IMR-90 (cell line): ENCODE measurements at regions not wholly inside any gene's neighbourhood (a gene's known extent, or its start where the extent isn't known, plus 50 kb on each side); places are given as distances from the start of the nearest gene placed in this dataset.
A peak's percentile ranks its signal among the peaks of the same experiment; 100 is the strongest.

Experiments used
- ATAC-seq: fragments of 200-7000 bp; cut with Tn5 transposase; 2 replicates; pipeline ENCODE4 v1.9.1; 2020; ENCODE audit warnings: low read depth, mild to moderate bottlenecking, moderate library complexity
- BruUV-seq: library from RNA; stranded (reverse); fragments of 400-500 nt; replicated peaks from 2 replicates; lab custom pipeline; 2021; lab: Mats Ljungman, UMichigan
- CTCF ChIA-PET: fragments of 300-600 bp; formaldehyde crosslinking; extraction: SDS; loops from one replicate; lab custom pipeline; 2021; ENCODE audit warnings: antibody characterized with exemption; lab: Yijun Ruan, JAX
- POLR2A ChIA-PET: fragments of 300-600 bp; sonication (Branson Sonifier 250); formaldehyde crosslinking; loops from one replicate; lab custom pipeline; 2022; ENCODE audit warnings: antibody characterized with exemption; ENCODE audit not compliant: unreplicated experiment; lab: Charles Lee
- DNase-seq: peaks from one replicate; pipeline ENCODE4 v3.0.0; 2013
- H2AFZ ChIP-seq: replicated peaks from 2 replicates; pipeline ENCODE3; 2013; ENCODE audit warnings: low read length, mild to moderate bottlenecking; ENCODE audit not compliant: poor library complexity
- H2AK5ac ChIP-seq: 2 replicates; pipeline ENCODE4 v1.6.1; 2013; ENCODE audit warnings: low read depth, low read length, inconsistent platforms
- H2AK9ac ChIP-seq: replicated peaks from 2 replicates; pipeline ENCODE3; 2013; ENCODE audit warnings: mild to moderate bottlenecking, low read depth, low read length, moderate library complexity; ENCODE audit not compliant: poor library complexity
- H2BK120ac ChIP-seq: 2 replicates; pipeline ENCODE4 v1.6.1; 2013; ENCODE audit warnings: low read depth, low read length, inconsistent platforms
- H2BK15ac ChIP-seq: 3 replicates; pipeline ENCODE4 v1.6.1; 2013; ENCODE audit warnings: low read depth, low read length, inconsistent platforms
- H2BK20ac ChIP-seq: 2 replicates; pipeline ENCODE4 v1.6.1; 2013; ENCODE audit warnings: low read depth, mild to moderate bottlenecking, inconsistent platforms, low read length, moderate library complexity
- H2BK5ac ChIP-seq: 2 replicates; pipeline ENCODE4 v1.6.1; 2013; ENCODE audit warnings: mild to moderate bottlenecking, low read depth, low read length, inconsistent platforms; ENCODE audit not compliant: poor library complexity, severe bottlenecking
- H3K14ac ChIP-seq: replicated peaks from 2 replicates; pipeline ENCODE4 v1.6.1; 2013; ENCODE audit warnings: low read depth, low read length, inconsistent platforms
- H3K18ac ChIP-seq: 2 replicates; pipeline ENCODE4 v1.6.1; 2013; ENCODE audit warnings: low read depth, low read length, control low read depth
- H3K23ac ChIP-seq: 2 replicates; pipeline ENCODE4 v1.6.1; 2013; ENCODE audit warnings: low read depth, low read length, inconsistent platforms
- H3K27ac ChIP-seq: 2 replicates; pipeline ENCODE4 v1.5.1; 2013; ENCODE audit warnings: mild to moderate bottlenecking, control low read depth, low read length; ENCODE audit not compliant: insufficient read depth
- H3K27me3 ChIP-seq: 2 replicates; pipeline ENCODE4 v1.6.1; 2013; ENCODE audit warnings: low read length; ENCODE audit not compliant: control insufficient read depth, insufficient read depth
- H3K36me3 ChIP-seq: 2 replicates; pipeline ENCODE4 v1.6.1; 2013; ENCODE audit warnings: low read length, mixed read lengths; ENCODE audit not compliant: control insufficient read depth, insufficient read depth
- H3K4ac ChIP-seq: 2 replicates; pipeline ENCODE4 v1.6.1; 2013; ENCODE audit warnings: low read depth, low read length, inconsistent platforms
- H3K4me1 ChIP-seq: 2 replicates; pipeline ENCODE4 v1.6.1; 2013; ENCODE audit warnings: low read length, mixed read lengths; ENCODE audit not compliant: control insufficient read depth, insufficient read depth
- H3K4me2 ChIP-seq: 2 replicates; pipeline ENCODE4 v1.6.1; 2013; ENCODE audit warnings: low read depth, mild to moderate bottlenecking, control low read depth, low read length, moderate library complexity
- H3K4me3 ChIP-seq: 2 replicates; pipeline ENCODE4 v1.5.1; 2013; ENCODE audit warnings: low read depth, mild to moderate bottlenecking, control low read depth, low read length, moderate library complexity; ENCODE audit not compliant: insufficient read depth
- H3K56ac ChIP-seq: 2 replicates; pipeline ENCODE4 v1.6.1; 2013; ENCODE audit warnings: low read length, inconsistent platforms; ENCODE audit not compliant: insufficient read depth; ENCODE audit errors: extremely low read depth
- H3K79me1 ChIP-seq, 2 experiments: 2 replicates each; pipeline ENCODE4 v1.6.1; 2013; ENCODE audit warnings: low read length in 2 of 2, inconsistent platforms in 1 of 2, low read depth in 1 of 2
- H3K9ac ChIP-seq: 2 replicates; pipeline ENCODE4 v1.6.1; 2013; ENCODE audit warnings: low read depth, low read length, control low read depth
- H3K9me1 ChIP-seq: 2 replicates; pipeline ENCODE4 v1.6.1; 2013; ENCODE audit warnings: low read length, inconsistent platforms; ENCODE audit not compliant: insufficient read depth
- H3K9me3 ChIP-seq: 2 replicates; pipeline ENCODE4 v1.6.1; 2013; ENCODE audit warnings: low read length; ENCODE audit not compliant: control insufficient read depth, insufficient read depth
- H4K20me1 ChIP-seq: 2 replicates; pipeline ENCODE4 v1.6.1; 2013; ENCODE audit warnings: low read length, inconsistent platforms; ENCODE audit not compliant: insufficient read depth
- H4K5ac ChIP-seq: 2 replicates; pipeline ENCODE4 v1.6.1; 2013; ENCODE audit warnings: mild to moderate bottlenecking, low read depth, low read length, control low read depth
- H4K8ac ChIP-seq, 2 experiments: 2 replicates each; pipeline ENCODE4 v1.6.1; 2013; ENCODE audit warnings: low read depth in 2 of 2, low read length in 2 of 2, control low read depth in 1 of 2, inconsistent platforms in 1 of 2
- H4K91ac ChIP-seq: 2 replicates; pipeline ENCODE4 v1.6.1; 2013; ENCODE audit warnings: low read depth, low read length, inconsistent platforms; ENCODE audit not compliant: insufficient read depth
- CHD1 ChIP-seq: IDR thresholded peaks from 2 replicates; pipeline ENCODE4 v1.6.1; 2012; ENCODE audit warnings: low read depth, low read length, improper control_type of control experiment
- FOS ChIP-seq: fragments of 150-350 bp; IDR thresholded peaks from 2 replicates; pipeline ENCODE4 v1.6.1; 2016; ENCODE audit warnings: low read depth, low read length
- MAZ ChIP-seq: IDR thresholded peaks from 2 replicates; pipeline ENCODE4 v1.6.1; 2012; ENCODE audit warnings: low read depth, mild to moderate bottlenecking, low read length, improper control_type of control experiment, moderate library complexity, borderline replicate concordance
- POLR2A ChIP-seq: IDR thresholded peaks from 2 replicates; pipeline ENCODE4 v1.6.1; 2012; ENCODE audit warnings: mild to moderate bottlenecking, low read depth, low read length
- RAD21 ChIP-seq: IDR thresholded peaks from 2 replicates; pipeline ENCODE4 v1.6.1; 2012; ENCODE audit warnings: low read length, improper control_type of control experiment
- SMC3 ChIP-seq: fragments of 150-350 bp; IDR thresholded peaks from 2 replicates; pipeline ENCODE4 v1.6.1; 2016; ENCODE audit warnings: low read depth, mild to moderate bottlenecking, antibody characterized with exemption, low read length, moderate library complexity
- WGBS, 2 experiments: methylation state at CpG; one replicate each; pipeline versions ENCODE4 v1.1.5 to v1.1.7; 2013; ENCODE audit warnings: missing lambda C conversion rate in 2 of 2; ENCODE audit not compliant: insufficient read length in 1 of 2; ENCODE audit errors: extremely low coverage in 2 of 2; 5-methylcytosine and 5-hydroxymethylcytosine counted together
- dilution Hi-C: fragments of 300-500 bp; cut with HindIII; formaldehyde crosslinking; loops from one replicate; pipeline ENCODE4 v1.14.3; 2018; ENCODE audit warnings: low sequenced_read_pairs; ENCODE audit not compliant: unreplicated experiment
- in situ Hi-C: fragments of 300-500 bp; cut with MboI; formaldehyde crosslinking; loops from 3 replicates; pipeline ENCODE4 v1.14.3; 2019; ENCODE audit warnings: low sequenced_read_pairs, inconsistent platforms, mixed read lengths
- intact Hi-C: fragments of 100-400 bp; cut with micrococcal nuclease; formaldehyde crosslinking; loops from 2 replicates; pipeline ENCODE4 v1.10.0; 2022

DNA sequence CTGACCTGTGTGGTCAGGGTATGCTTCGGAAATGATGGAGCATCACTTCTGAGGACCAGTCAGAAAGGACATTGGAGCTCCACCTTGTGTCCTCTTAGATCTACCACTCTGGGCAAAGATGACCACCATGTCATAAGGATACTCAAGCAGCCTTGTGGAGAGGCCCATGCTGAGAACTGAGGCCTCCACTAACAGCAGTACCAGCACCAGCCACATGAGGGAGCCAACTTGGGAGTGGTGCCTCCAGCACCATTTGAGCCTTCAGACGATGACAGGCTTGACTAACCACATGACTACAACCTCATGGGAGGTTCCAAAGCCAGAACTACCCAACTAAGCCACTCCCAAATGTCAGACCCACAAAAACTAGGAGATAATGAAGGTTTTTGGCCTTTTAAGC, 116.0 kb downstream of the NPTX2 start:
- Histone ChIP-seq H3K79me1 (no peaks in the 10 kb centered on the region), H2AK9ac (no peak overlapping the region), H3K27me3 (no peaks in the 10 kb centered on the region), H4K20me1 (no peaks in the 10 kb centered on the region), H2AFZ (no peak overlapping the region), H3K9me3 (peaks cover 5% of the 10 kb centered on the region; the same call in 1 of the 2 replicates), H3K56ac (no peak overlapping the region), H3K18ac (no peak overlapping the region), H2AK5ac (no peak overlapping the region), H4K5ac (no peak overlapping the region), H3K4me2 (no peak overlapping the region), H3K23ac (no peak overlapping the region), H3K36me3 (no peaks in the 10 kb centered on the region), H2BK5ac (no peak overlapping the region), H4K8ac (no peak overlapping the region), H4K91ac (no peak overlapping the region), H2BK120ac (no peak overlapping the region), H3K9me1 (no peaks in the 10 kb centered on the region), H2BK15ac (no peak overlapping the region), H3K27ac (no peak overlapping the region), H3K4me1 (no peaks in the 10 kb centered on the region), H3K9ac (no peak overlapping the region), H3K4me3 (no peak overlapping the region), H3K4ac (no peak overlapping the region), H2BK20ac (no peak overlapping the region), H3K14ac (no peak overlapping the region)
- BruUV-seq, result no TSS peak
- DNase-seq (peak; percentile 6), ATAC-seq (no peak)
- WGBS, 2 experiments, result no CpG with 5 or more reads among the region's 2 CpGs
- CTCF ChIA-PET, result no interaction called here
- no peak for TF ChIP-seq RAD21
- TF ChIP-seq POLR2A, result no peak
- no peak for TF ChIP-seq MAZ
- TF ChIP-seq FOS, result no peak
- no peak for TF ChIP-seq CHD1
- TF ChIP-seq SMC3, result peak; percentile 18; the same call in 1 of the 2 replicates
- dilution Hi-C loops (no loop called here), intact Hi-C loops (no loop called here), in situ Hi-C loops (loop anchor here (25.0 kb wide), 1 partner anchor 421 kb away; no protein-coding TSS in a partner anchor)
- POLR2A ChIA-PET, result no interaction called here
